WTC11 (cell line): ENCODE measurements at regions not wholly inside any gene's neighbourhood (a gene's known extent, or its start where the extent isn't known, plus 50 kb on each side); places are given as distances from the start of the nearest gene placed in this dataset.

Experiments used
- AFF4 ChIP-seq: sonication (generic); formaldehyde crosslinking; IDR thresholded peaks from 2 replicates; pipeline ENCODE4 v1.8.1; 2023; ENCODE audit warnings: mild to moderate bottlenecking, missing genetic modification reagents, borderline replicate concordance
- ATF1 ChIP-seq: sonication (generic); formaldehyde crosslinking; IDR thresholded peaks from 2 replicates; pipeline ENCODE4 v1.8.1; 2023; ENCODE audit warnings: mild to moderate bottlenecking, moderate library complexity, missing genetic modification reagents
- CREB1 ChIP-seq: sonication (generic); formaldehyde crosslinking; IDR thresholded peaks from 2 replicates; pipeline ENCODE4 v1.8.0; 2023; ENCODE audit warnings: mild to moderate bottlenecking, missing genetic modification reagents
- CTCF ChIP-seq: fragments of 200-600 bp; IDR thresholded peaks from 2 replicates; pipeline ENCODE4 v1.8.0; 2022; ENCODE audit warnings: antibody characterized with exemption
- E2F1 ChIP-seq: sonication (generic); formaldehyde crosslinking; IDR thresholded peaks from 2 replicates; pipeline ENCODE4 v1.8.0; 2022; ENCODE audit warnings: mild to moderate bottlenecking, missing genetic modification reagents
- ETV6 ChIP-seq: sonication (generic); formaldehyde crosslinking; IDR thresholded peaks from 2 replicates; pipeline ENCODE4 v1.8.1; 2022; ENCODE audit warnings: mild to moderate bottlenecking, missing genetic modification reagents
- FOXP4 ChIP-seq: sonication (generic); formaldehyde crosslinking; IDR thresholded peaks from 2 replicates; pipeline ENCODE4 v1.8.0; 2022; ENCODE audit warnings: mild to moderate bottlenecking, missing genetic modification reagents
- GABPB1 ChIP-seq: sonication (generic); formaldehyde crosslinking; IDR thresholded peaks from 2 replicates; pipeline ENCODE4 v1.8.1; 2023; ENCODE audit warnings: mild to moderate bottlenecking, missing genetic modification reagents
- SMAD3 ChIP-seq: sonication (generic); formaldehyde crosslinking; IDR thresholded peaks from 2 replicates; pipeline ENCODE4 v1.8.0; 2022; ENCODE audit warnings: missing genetic modification reagents, mild to moderate bottlenecking, borderline replicate concordance

- no peak for TF ChIP-seq CTCF
- no peak for TF ChIP-seq CREB1
- TF ChIP-seq E2F1, result no peak
- TF ChIP-seq AFF4 (CRISPR knock-in tag), result no peak
- TF ChIP-seq SMAD3 (CRISPR knock-in tag), result no peak
- no peak for TF ChIP-seq ETV6 (CRISPR knock-in tag)
- peak; percentile 93 for TF ChIP-seq GABPB1
- no peak for TF ChIP-seq FOXP4 (CRISPR knock-in tag)
- TF ChIP-seq ATF1, result no peak
These were observed 70.6 kb upstream of the PUDP start for GRCh38 chrX:7218321-7219152.
